GM23338 (cell line): ENCODE measurements at regions not wholly inside any gene's neighbourhood (a gene's known extent, or its start where the extent isn't known, plus 50 kb on each side); places are given as distances from the start of the nearest gene placed in this dataset.

ENCODE experiments used
- ATAC-seq: fragments of 200-7000 bp; cut with Tn5 transposase; 3 replicates; pipeline ENCODE4 v1.9.1; 2020
- DNase-seq: peaks from one replicate; pipeline ENCODE4 v3.0.0-alpha.2; 2015; ENCODE audit warnings: low spot score
- H2AFZ ChIP-seq: fragments of 200-600 bp; sonication (generic); 2 replicates; pipeline ENCODE4 v1.8.0; 2016; ENCODE audit warnings: antibody characterized with exemption, mild to moderate bottlenecking, moderate library complexity
- H3F3A ChIP-seq: fragments of 200-600 bp; sonication (generic); replicated peaks from 2 replicates; pipeline ENCODE4 v1.8.0; 2017; ENCODE audit warnings: antibody characterized with exemption, mixed run types, low read depth
- H3K27ac ChIP-seq: fragments of 200-600 bp; sonication (generic); 2 replicates; pipeline ENCODE4 v1.6.1; 2016; ENCODE audit warnings: low read depth
- H3K27me3 ChIP-seq: fragments of 200-600 bp; sonication (generic); 2 replicates; pipeline ENCODE4 v1.8.0; 2016; ENCODE audit warnings: mild to moderate bottlenecking, mixed run types, moderate library complexity; ENCODE audit not compliant: insufficient read depth
- H3K36me3 ChIP-seq: fragments of 200-600 bp; sonication (generic); 2 replicates; pipeline ENCODE4 v1.8.0; 2016; ENCODE audit warnings: mild to moderate bottlenecking; ENCODE audit not compliant: insufficient read depth
- H3K4me1 ChIP-seq: fragments of 200-600 bp; sonication (generic); 2 replicates; pipeline ENCODE4 v1.8.0; 2016; ENCODE audit warnings: mild to moderate bottlenecking, moderate library complexity; ENCODE audit not compliant: insufficient read depth
- H3K4me2 ChIP-seq: fragments of 200-600 bp; sonication (generic); 2 replicates; pipeline ENCODE4 v1.7.1; 2017; ENCODE audit warnings: mixed run types
- H3K4me3 ChIP-seq: fragments of 200-600 bp; sonication (generic); 2 replicates; pipeline ENCODE4 v1.6.1; 2016; ENCODE audit warnings: mixed run types
- H3K79me2 ChIP-seq: fragments of 200-600 bp; sonication (generic); replicated peaks from 2 replicates; pipeline ENCODE4 v1.8.0; 2017; ENCODE audit warnings: mild to moderate bottlenecking; ENCODE audit not compliant: insufficient read depth
- H3K9me2 ChIP-seq: fragments of 200-600 bp; sonication (generic); 2 replicates; pipeline ENCODE4 v1.8.0; 2017; ENCODE audit not compliant: insufficient read depth
- H4K20me1 ChIP-seq: fragments of 200-600 bp; sonication (generic); replicated peaks from 2 replicates; pipeline ENCODE4 v1.8.0; 2017; ENCODE audit warnings: mild to moderate bottlenecking; ENCODE audit not compliant: insufficient read depth
- H3K27ac Mint-ChIP-seq: 2 replicates; pipeline ENCODE4 v1.8.0; 2020; ENCODE audit warnings: inconsistent platforms, mild to moderate bottlenecking, moderate library complexity, mixed read lengths
- H3K27me3 Mint-ChIP-seq: 3 replicates; pipeline ENCODE4 v1.8.0; 2022; ENCODE audit warnings: low read depth, mild to moderate bottlenecking, moderate library complexity, mixed read lengths, inconsistent platforms; ENCODE audit not compliant: insufficient read depth, poor library complexity
- H3K36me3 Mint-ChIP-seq: 3 replicates; pipeline ENCODE4 v1.8.0; 2021; ENCODE audit warnings: low read depth, mild to moderate bottlenecking, inconsistent platforms, moderate library complexity, mixed read lengths
- H3K4me1 Mint-ChIP-seq: 3 replicates; pipeline ENCODE4 v1.8.0; 2020; ENCODE audit warnings: mild to moderate bottlenecking, inconsistent platforms, mixed read lengths
- H3K4me3 Mint-ChIP-seq: 3 replicates; pipeline ENCODE4 v1.8.0; 2021; ENCODE audit warnings: moderate library complexity, mild to moderate bottlenecking, inconsistent platforms, mixed read lengths
- H3K9me3 Mint-ChIP-seq: 3 replicates; pipeline ENCODE4 v1.8.0; 2020; ENCODE audit warnings: moderate library complexity, mild to moderate bottlenecking, inconsistent platforms, mixed read lengths
- CREB1 ChIP-seq: fragments of 250-450 bp; sonication (Bioruptor Pico); IDR thresholded peaks from 2 replicates; pipeline ENCODE4 v1.5.0; 2020; ENCODE audit warnings: low read depth, mild to moderate bottlenecking, moderate library complexity
- CTCF ChIP-seq, 2 experiments: fragments of 200-600 bp in 1 of 2; sonication (generic) in 1 of 2; conservative IDR thresholded peaks; 2 replicates each; pipeline versions ENCODE4 v1.5.1 to v1.6.1; 2016 to 2017; ENCODE audit warnings: antibody characterized with exemption in 2 of 2, low read depth in 2 of 2, mild to moderate bottlenecking in 2 of 2, moderate library complexity in 1 of 2
- EZH2 ChIP-seq: fragments of 200-600 bp; sonication (generic); IDR thresholded peaks from one replicate; pipeline ENCODE4 v1.8.0; 2017; ENCODE audit warnings: antibody characterized with exemption, mild to moderate bottlenecking, low read depth; ENCODE audit not compliant: unreplicated experiment
- EZH2phosphoT487 ChIP-seq: fragments of 200-600 bp; sonication (generic); IDR thresholded peaks from one replicate; pipeline ENCODE4 v1.8.1; 2018; ENCODE audit warnings: antibody characterized with exemption; ENCODE audit not compliant: unreplicated experiment
- NANOG ChIP-seq: IDR thresholded peaks from 2 replicates; pipeline ENCODE4 v1.6.1; 2016; ENCODE audit warnings: antibody characterized with exemption, borderline replicate concordance
- POLR2AphosphoS5 ChIP-seq: IDR thresholded peaks from 2 replicates; pipeline ENCODE4 v1.6.1; 2016; ENCODE audit warnings: antibody characterized with exemption, low read depth
- STAT1 ChIP-seq: IDR thresholded peaks from one replicate; pipeline ENCODE4 v1.6.1; 2016; ENCODE audit warnings: antibody characterized with exemption; ENCODE audit not compliant: unreplicated experiment
- ZNF114 ChIP-seq: fragments of 250-450 bp; sonication (Bioruptor Pico); IDR thresholded peaks from 2 replicates; pipeline ENCODE4 v1.5.0; 2020; ENCODE audit warnings: mild to moderate bottlenecking, moderate library complexity
- ZNF331 ChIP-seq: fragments of 250-450 bp; sonication (Bioruptor Pico); IDR thresholded peaks from 2 replicates; pipeline ENCODE4 v1.5.0; 2020; ENCODE audit warnings: low read depth, mild to moderate bottlenecking, moderate library complexity
- TF ChIP-seq, protein P1 (sequence below): IDR thresholded peaks from 2 replicates; pipeline ENCODE4 v1.6.1; 2016; ENCODE audit warnings: antibody characterized with exemption

DNA sequence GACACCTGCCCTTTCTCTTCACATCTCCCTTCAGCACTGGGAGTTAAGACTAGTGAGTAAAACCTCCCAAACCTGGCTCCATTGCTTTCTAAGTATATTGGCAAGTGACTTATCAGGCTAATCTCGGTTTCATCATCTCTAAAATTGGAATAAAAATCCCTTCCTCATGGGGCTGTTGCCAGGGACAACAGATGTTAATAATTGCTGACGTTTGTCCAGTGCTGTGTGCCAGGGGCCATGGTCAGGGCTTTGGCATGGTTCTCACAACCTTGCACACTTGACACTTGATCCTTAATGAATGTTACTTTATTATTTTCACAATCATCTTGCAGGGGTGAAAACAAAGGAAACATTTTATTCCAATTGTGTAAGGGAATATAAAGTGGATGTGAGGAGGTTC, 1262.0 kb upstream of the WWC1 start (continued):
- TF ChIP-seq NANOG = no peak
- TF ChIP-seq ZNF331 (CRISPR knock-in tag) = no peak
- TF ChIP-seq POLR2AphosphoS5 = no peak
- TF ChIP-seq STAT1 = no peak
- TF ChIP-seq, protein P1, sequence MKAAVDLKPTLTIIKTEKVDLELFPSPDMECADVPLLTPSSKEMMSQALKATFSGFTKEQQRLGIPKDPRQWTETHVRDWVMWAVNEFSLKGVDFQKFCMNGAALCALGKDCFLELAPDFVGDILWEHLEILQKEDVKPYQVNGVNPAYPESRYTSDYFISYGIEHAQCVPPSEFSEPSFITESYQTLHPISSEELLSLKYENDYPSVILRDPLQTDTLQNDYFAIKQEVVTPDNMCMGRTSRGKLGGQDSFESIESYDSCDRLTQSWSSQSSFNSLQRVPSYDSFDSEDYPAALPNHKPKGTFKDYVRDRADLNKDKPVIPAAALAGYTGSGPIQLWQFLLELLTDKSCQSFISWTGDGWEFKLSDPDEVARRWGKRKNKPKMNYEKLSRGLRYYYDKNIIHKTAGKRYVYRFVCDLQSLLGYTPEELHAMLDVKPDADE = no peak
- TF ChIP-seq EZH2phosphoT487 = no peak
- no peak for TF ChIP-seq CTCF (conservative IDR thresholded peaks at IDR 0.05; ENCODE audit: low read depth in 2 of 2)

DNA sequence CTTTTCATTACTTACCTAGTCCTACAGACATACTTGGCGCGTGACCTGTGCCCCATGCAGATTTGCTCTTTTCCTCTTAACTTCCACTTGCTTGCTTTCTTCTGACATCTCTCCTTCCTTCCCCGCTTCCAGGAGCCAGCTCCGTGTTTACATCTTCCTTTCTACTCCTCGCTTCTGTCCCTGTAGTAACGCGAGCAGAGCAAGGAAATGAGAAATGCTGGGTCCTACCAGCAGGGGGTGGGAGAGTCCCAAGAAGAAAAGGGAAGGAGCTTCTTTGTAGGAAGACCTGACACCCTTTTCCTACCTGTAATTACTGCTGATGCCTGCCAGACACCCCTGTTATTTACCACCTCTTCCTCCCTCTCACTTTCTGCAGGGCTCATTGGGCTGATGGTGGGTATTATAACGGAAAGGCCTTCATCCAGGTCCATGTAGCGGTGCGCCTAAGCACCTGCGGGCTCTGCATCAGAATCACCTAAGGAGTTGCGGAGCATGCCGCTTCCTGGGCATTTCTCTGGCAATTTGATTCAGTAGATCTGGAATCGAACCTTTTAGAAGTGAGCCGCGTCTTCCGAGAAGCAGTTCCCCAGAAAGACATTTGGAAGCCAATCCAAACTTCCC, 1260.8 kb upstream of the WWC1 start:
- Histone ChIP-seq H3K27me3 (no peaks in the 10 kb centered on the region), H4K20me1 (no peaks in the 10 kb centered on the region), H3K4me1 (no peaks in the 10 kb centered on the region), H3K9me2 (no peaks in the 10 kb centered on the region), H3K4me3 (no peak overlapping the region), H3K36me3 (no peaks in the 10 kb centered on the region), H3K4me2 (no peak overlapping the region), H3K27ac (no peak overlapping the region), H3F3A (no peaks in the 10 kb centered on the region), H2AFZ (peak overlapping the region; percentile 44; the same call in 1 of the 2 replicates), H3K79me2 (no peaks in the 10 kb centered on the region)
- peaks cover 3% of the 10 kb centered on the region; the same call in 2 of the 3 replicates for H3K4me1 Mint-ChIP-seq
- DNase-seq (peak; percentile 94), ATAC-seq (peak; percentile 96)
- H3K4me3 Mint-ChIP-seq = no peak overlapping the region
- peak overlapping the region; percentile 4; the same call in 1 of the 2 replicates for H3K27ac Mint-ChIP-seq
- no peaks in the 10 kb centered on the region for H3K27me3 Mint-ChIP-seq
- TF ChIP-seq CTCF (conservative IDR thresholded peaks at IDR 0.05; ENCODE audit: low read depth in 2 of 2) = peak; percentile 76 to 89
- TF ChIP-seq ZNF331 (CRISPR knock-in tag) = no peak
- no peaks in the 10 kb centered on the region for H3K36me3 Mint-ChIP-seq
- H3K9me3 Mint-ChIP-seq = no peaks in the 10 kb centered on the region

GRCh38 chr5:167036585-167036984, 1254.9 kb upstream of the WWC1 start:
- Histone ChIP-seq H2AFZ (no peak overlapping the region), H3K36me3 (no peaks in the 10 kb centered on the region), H3F3A (no peaks in the 10 kb centered on the region), H3K9me2 (no peaks in the 10 kb centered on the region), H3K27me3 (no peaks in the 10 kb centered on the region), H3K4me2 (no peak overlapping the region), H3K4me3 (no peak overlapping the region), H3K4me1 (no peaks in the 10 kb centered on the region), H3K79me2 (no peaks in the 10 kb centered on the region), H4K20me1 (no peaks in the 10 kb centered on the region), H3K27ac (no peak overlapping the region)
- no peaks in the 10 kb centered on the region for H3K27me3 Mint-ChIP-seq
- no peaks in the 10 kb centered on the region for H3K4me1 Mint-ChIP-seq
- TF ChIP-seq ZNF114 (CRISPR knock-in tag) = no peak
- TF ChIP-seq CTCF (conservative IDR thresholded peaks at IDR 0.05; ENCODE audit: low read depth in 2 of 2) = no peak
- TF ChIP-seq EZH2 = no peak
- no peak for TF ChIP-seq STAT1
- no peak for TF ChIP-seq POLR2AphosphoS5
- TF ChIP-seq CREB1 (CRISPR knock-in tag) = no peak
- H3K36me3 Mint-ChIP-seq = no peaks in the 10 kb centered on the region
- no peaks in the 10 kb centered on the region for H3K9me3 Mint-ChIP-seq
- no peak for ATAC-seq
- no peak overlapping the region for H3K27ac Mint-ChIP-seq
- no peak overlapping the region for H3K4me3 Mint-ChIP-seq
- DNase-seq = no peak
